Stomach (tissue), 8 donors: ENCODE measurements at regions not wholly inside any gene's neighbourhood (a gene's known extent, or its start where the extent isn't known, plus 50 kb on each side); places are given as distances from the start of the nearest gene placed in this dataset.

Source experiments
- DNase-seq, 2 donors: peaks; one replicate each; pipeline versions ENCODE4 v3.0.0 to v3.0.0-alpha.2; 2013 to 2019
- H3K27ac ChIP-seq, 5 donors: fragments of 200-600 bp in 4 of 5; sonication (generic) in 4 of 5; one replicate each; pipeline ENCODE4 v1.5.1; 2013 to 2019; ENCODE audit warnings: mild to moderate bottlenecking in 1 of 5, moderate library complexity in 1 of 5
- H3K27me3 ChIP-seq, 3 donors: fragments of 200-600 bp; sonication (generic); one replicate each; pipeline ENCODE4 v1.5.1; 2017 to 2019; ENCODE audit warnings: mixed run types in 1 of 3
- H3K36me3 ChIP-seq, 4 donors: fragments of 200-600 bp; sonication (generic); 1 replicate in 3 of 4; 2 replicates in 1 of 4; pipeline ENCODE4 v1.5.1; 2016 to 2019
- H3K4me1 ChIP-seq, 4 donors: fragments of 200-600 bp; sonication (generic); one replicate each; pipeline ENCODE4 v1.5.1; 2016 to 2019
- H3K4me3 ChIP-seq, 4 donors: fragments of 200-600 bp; sonication (generic) in 3 of 4; one replicate each; pipeline ENCODE4 v1.5.1; 2016 to 2019; ENCODE audit warnings: mild to moderate bottlenecking in 1 of 4
- H3K9me3 ChIP-seq, 4 donors: fragments of 200-600 bp; sonication (generic); one replicate each; pipeline ENCODE4 v1.5.1; 2016 to 2019
- EP300 ChIP-seq: sonication (generic); formaldehyde crosslinking; IDR thresholded peaks from one replicate; pipeline ENCODE4 v1.6.1; 2017; ENCODE audit warnings: antibody characterized with exemption
- POLR2A ChIP-seq, 4 donors: fragments of 450-650 bp; IDR thresholded peaks; one replicate each; pipeline ENCODE4 v1.6.1; 2016; ENCODE audit warnings: antibody characterized with exemption in 4 of 4, control low read depth in 2 of 4, mild to moderate bottlenecking in 1 of 4, moderate library complexity in 1 of 4
- POLR2AphosphoS5 ChIP-seq, 3 donors: sonication (generic); formaldehyde crosslinking; IDR thresholded peaks; one replicate each; pipeline ENCODE4 v1.6.1; 2016; ENCODE audit warnings: antibody characterized with exemption in 3 of 3
- WGBS, 5 donors: extraction: QIAGEN DNeasy Blood & Tissue Kit in 3 of 5; methylation state at CpG; one replicate each; pipeline versions ENCODE4 v1.1.5 to v1.1.7; 2013 to 2018; 5-methylcytosine and 5-hydroxymethylcytosine counted together
- intact Hi-C: fragments of 100-400 bp; cut with DNase I; formaldehyde crosslinking; loops from one replicate; pipeline ENCODE4 v1.15.1; 2023; ENCODE audit warnings: low total_unique reads
- TF ChIP-seq, protein P1 (sequence below), 7 experiments: fragments of 450-650 bp in 4 of 7; fragments of 200-600 bp in 3 of 7; sonication (generic) in 3 of 7; IDR thresholded peaks; one replicate each; pipeline ENCODE4 v1.5.1; 2016 to 2019; ENCODE audit warnings: antibody characterized with exemption in 7 of 7, control low read depth in 2 of 7, mild to moderate bottlenecking in 1 of 7
- donor health status: healthy with polysubstance abuse.
- donor health status: Bipolar disorder and iron deficiency.
- donor health status: healthy.

GRCh38 chr1:38284953-38285352 lies 238.4 kb upstream of the POU3F1 start:
- no peak for TF ChIP-seq EP300
- TF ChIP-seq, protein P1, sequence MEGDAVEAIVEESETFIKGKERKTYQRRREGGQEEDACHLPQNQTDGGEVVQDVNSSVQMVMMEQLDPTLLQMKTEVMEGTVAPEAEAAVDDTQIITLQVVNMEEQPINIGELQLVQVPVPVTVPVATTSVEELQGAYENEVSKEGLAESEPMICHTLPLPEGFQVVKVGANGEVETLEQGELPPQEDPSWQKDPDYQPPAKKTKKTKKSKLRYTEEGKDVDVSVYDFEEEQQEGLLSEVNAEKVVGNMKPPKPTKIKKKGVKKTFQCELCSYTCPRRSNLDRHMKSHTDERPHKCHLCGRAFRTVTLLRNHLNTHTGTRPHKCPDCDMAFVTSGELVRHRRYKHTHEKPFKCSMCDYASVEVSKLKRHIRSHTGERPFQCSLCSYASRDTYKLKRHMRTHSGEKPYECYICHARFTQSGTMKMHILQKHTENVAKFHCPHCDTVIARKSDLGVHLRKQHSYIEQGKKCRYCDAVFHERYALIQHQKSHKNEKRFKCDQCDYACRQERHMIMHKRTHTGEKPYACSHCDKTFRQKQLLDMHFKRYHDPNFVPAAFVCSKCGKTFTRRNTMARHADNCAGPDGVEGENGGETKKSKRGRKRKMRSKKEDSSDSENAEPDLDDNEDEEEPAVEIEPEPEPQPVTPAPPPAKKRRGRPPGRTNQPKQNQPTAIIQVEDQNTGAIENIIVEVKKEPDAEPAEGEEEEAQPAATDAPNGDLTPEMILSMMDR (IDR thresholded peaks at IDR 0.05): no peak
- TF ChIP-seq POLR2AphosphoS5 (IDR thresholded peaks at IDR 0.05): no peak
- TF ChIP-seq POLR2A (IDR thresholded peaks at IDR 0.05): no peak
- Histone ChIP-seq H3K27me3 (peaks cover 0 to 43% (median 0%) of the 10 kb centered on the region in 3 donors), H3K4me3 (no peak overlapping the region), H3K36me3 (no peaks in the 10 kb centered on the region), H3K4me1 (no peaks in the 10 kb centered on the region), H3K27ac (no peak overlapping the region), H3K9me3 (peaks cover 0 to 2% (median under 1%) of the 10 kb centered on the region in 4 donors)
- DNase-seq: no peak
- WGBS, 5 donors: 36 to 70% (median 60%) methylated on average over 4 to 5 of the region's 5 CpGs
- intact Hi-C loops: no loop called here

DNA sequence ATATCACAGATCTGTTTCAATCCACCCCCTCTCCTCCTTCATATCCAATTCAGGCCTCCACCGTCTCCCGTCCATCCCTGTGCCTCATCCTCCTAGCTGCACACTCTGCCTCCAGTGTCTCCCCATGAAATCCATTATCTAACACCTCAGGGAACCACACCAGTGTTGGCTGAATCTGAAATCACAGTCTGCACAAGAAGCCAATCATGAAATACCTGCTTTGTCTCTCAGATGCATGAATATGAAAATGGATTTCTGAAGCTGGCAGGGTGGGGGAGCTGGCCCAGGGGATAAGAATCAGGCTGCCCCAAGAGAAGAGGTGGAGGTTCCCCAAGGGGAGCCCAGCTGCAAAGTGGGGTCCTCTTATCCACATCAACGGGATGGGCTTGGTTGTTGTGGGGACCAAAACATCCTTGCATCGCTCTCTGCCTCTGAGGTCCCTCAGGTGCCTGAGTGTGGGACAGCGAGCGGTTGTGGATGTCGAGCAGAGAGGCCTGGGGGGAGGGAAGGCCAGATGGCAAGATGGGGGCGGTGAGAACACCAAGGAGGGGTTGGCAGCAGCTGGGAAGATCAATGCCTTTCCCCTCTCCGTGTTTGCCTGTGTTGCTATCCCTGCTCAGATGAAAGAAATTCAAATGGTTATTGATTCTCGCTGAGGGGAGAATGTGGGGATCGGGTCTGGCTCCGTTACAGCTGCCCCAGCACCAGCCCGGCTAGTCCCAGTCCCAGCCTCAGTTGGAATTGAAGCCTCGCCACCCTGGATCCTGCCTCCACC lies 237.3 kb upstream of the POU3F1 start:
- no peak for TF ChIP-seq POLR2A (IDR thresholded peaks at IDR 0.05)
- TF ChIP-seq POLR2AphosphoS5 (IDR thresholded peaks at IDR 0.05): no peak
- TF ChIP-seq EP300: no peak
- TF ChIP-seq, protein P1 (IDR thresholded peaks at IDR 0.05): no peak
- Histone ChIP-seq H3K36me3 (no peaks in the 10 kb centered on the region), H3K9me3 (peaks cover 6 to 13% (median 11%) of the 10 kb centered on the region in 4 donors), H3K4me1 (no peaks in the 10 kb centered on the region), H3K4me3 (no peak overlapping the region), H3K27ac (no peak overlapping the region), H3K27me3 (peaks cover 0 to 33% (median 0%) of the 10 kb centered on the region in 3 donors)
- DNase-seq: no peak
- WGBS, 5 donors: 50 to 64% (median 54%) methylated on average over 14 of the region's 14 CpGs
- intact Hi-C loops: no loop called here

GRCh38 chr1:38279148-38279547 lies 232.6 kb upstream of the POU3F1 start:
- Histone ChIP-seq H3K36me3 (no peaks in the 10 kb centered on the region), H3K4me1 (no peaks in the 10 kb centered on the region), H3K27me3 (peaks cover 0 to 21% (median 0%) of the 10 kb centered on the region in 3 donors), H3K9me3 (peaks cover 6 to 32% (median 19%) of the 10 kb centered on the region in 4 donors), H3K4me3 (no peak overlapping the region), H3K27ac (no peak overlapping the region)
- no peak for DNase-seq
- TF ChIP-seq EP300 (no peak), POLR2AphosphoS5 (IDR thresholded peaks at IDR 0.05) (no peak), POLR2A (IDR thresholded peaks at IDR 0.05) (no peak)
- TF ChIP-seq, protein P1 (IDR thresholded peaks at IDR 0.05): no peak
- intact Hi-C loops: no loop called here

GRCh38 chr1:38277646-38278045 lies 231.1 kb upstream of the POU3F1 start:
- Histone ChIP-seq H3K27me3 (peaks cover 0 to 20% (median 0%) of the 10 kb centered on the region in 3 donors), H3K27ac (no peak overlapping the region), H3K9me3 (peaks cover 6 to 32% (median 19%) of the 10 kb centered on the region in 4 donors), H3K4me3 (no peak overlapping the region), H3K4me1 (no peaks in the 10 kb centered on the region), H3K36me3 (no peaks in the 10 kb centered on the region)
- TF ChIP-seq EP300 (no peak), POLR2AphosphoS5 (IDR thresholded peaks at IDR 0.05) (no peak), POLR2A (IDR thresholded peaks at IDR 0.05) (no peak)
- TF ChIP-seq, protein P1 (IDR thresholded peaks at IDR 0.05): no peak
- DNase-seq: no peak
- intact Hi-C loops: no loop called here
- WGBS, 5 donors: 82 to 91% (median 87%) methylated on average over 2 of the region's 2 CpGs
